ENCODE measurements at regions not wholly inside any gene's neighbourhood (a gene's known extent, or its start where the extent isn't known, plus 50 kb on each side); places are given as distances from the start of the nearest gene placed in this dataset.

DNA sequence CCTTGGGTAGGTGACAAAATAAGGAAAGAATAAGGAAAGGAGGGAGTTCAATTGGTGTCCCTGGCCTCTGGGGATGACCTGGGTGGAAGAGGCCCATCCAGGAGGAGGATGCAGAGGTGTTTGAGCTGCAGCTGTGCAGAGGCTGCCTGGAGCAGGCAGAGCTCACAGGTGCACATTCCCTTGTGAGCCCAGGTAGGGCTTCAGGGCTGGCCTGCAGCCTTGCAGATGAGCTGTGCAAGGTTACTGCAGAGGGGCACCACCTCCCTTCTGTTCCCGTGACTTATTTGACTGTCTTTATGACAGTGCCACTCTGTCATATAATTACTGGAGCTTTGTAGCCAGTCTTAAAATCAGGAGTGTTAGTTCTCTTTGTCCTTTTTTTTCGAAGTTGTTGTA, 263.2 kb upstream of the HS6ST1 start:
- TF ChIP-seq, protein P1, sequence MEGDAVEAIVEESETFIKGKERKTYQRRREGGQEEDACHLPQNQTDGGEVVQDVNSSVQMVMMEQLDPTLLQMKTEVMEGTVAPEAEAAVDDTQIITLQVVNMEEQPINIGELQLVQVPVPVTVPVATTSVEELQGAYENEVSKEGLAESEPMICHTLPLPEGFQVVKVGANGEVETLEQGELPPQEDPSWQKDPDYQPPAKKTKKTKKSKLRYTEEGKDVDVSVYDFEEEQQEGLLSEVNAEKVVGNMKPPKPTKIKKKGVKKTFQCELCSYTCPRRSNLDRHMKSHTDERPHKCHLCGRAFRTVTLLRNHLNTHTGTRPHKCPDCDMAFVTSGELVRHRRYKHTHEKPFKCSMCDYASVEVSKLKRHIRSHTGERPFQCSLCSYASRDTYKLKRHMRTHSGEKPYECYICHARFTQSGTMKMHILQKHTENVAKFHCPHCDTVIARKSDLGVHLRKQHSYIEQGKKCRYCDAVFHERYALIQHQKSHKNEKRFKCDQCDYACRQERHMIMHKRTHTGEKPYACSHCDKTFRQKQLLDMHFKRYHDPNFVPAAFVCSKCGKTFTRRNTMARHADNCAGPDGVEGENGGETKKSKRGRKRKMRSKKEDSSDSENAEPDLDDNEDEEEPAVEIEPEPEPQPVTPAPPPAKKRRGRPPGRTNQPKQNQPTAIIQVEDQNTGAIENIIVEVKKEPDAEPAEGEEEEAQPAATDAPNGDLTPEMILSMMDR (IDR thresholded peaks at IDR 0.05) = no peak
- TF ChIP-seq POLR2A (IDR thresholded peaks at IDR 0.05) (no peak), POLR2AphosphoS5 (IDR thresholded peaks at IDR 0.05) (no peak), EP300 (IDR thresholded peaks at IDR 0.05) (no peak)

Data from gastroesophageal sphincter (tissue), 3 donors.